HG02973 (cell line): ENCODE measurements at regions not wholly inside any gene's neighbourhood (a gene's known extent, or its start where the extent isn't known, plus 50 kb on each side); places are given as distances from the start of the nearest gene placed in this dataset.
"Not testable (repeated sequence)": the region's sequence is repeated elsewhere in the genome, so short reads cannot be mapped to it uniquely, and the experiment has no call there.

Experiments used
- ATAC-seq: cut with Tn5 transposase; IDR thresholded peaks from one replicate; pipeline ENCODE4 v1.9.1; 2021; ENCODE audit warnings: moderate library complexity; ENCODE audit not compliant: unreplicated experiment

DNA sequence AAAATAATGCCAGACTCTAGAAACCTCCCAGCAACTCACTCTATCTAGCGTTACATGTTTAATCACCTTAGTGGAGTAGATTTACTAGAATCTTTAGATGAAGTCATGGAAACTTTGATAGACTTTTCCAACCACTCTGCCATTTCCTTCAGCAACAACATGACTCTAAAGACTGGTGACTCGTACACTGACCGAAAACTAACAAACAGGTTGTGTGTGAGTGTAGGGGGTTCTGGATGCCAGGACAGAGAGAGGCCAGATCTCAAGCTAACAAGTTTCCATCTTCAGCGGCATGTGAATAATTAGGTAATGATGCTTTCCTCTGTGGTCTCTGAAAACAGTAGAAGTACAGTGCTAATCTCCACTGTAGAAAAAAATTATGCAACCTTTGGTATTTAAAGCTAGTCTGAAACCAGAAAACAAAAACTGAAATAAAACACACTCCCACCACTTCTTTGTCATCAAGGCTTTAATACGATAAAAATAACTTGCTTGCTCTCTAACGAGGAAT is 286.4 kb downstream of the PRDM5 start:
- ATAC-seq: no peak

DNA sequence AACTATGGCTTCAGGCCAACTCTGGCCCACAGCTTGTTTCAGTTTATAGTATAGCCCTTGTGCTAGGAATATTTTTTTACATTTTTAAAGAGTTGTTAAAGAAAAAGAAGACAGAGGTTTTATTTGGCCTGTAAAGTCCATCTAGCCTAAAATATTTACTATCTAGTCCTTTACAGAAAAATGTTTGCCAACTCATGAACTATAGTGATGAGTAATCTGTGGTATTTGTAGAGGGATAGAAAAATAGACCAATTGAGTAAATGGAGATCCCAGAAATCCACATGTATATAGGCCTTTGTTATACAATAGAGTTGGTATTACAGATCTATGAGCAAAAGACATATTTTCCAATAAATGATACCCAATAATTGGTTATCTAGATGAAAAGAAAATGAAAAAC is 288.7 kb downstream of the PRDM5 start:
- ATAC-seq: no peak

DNA sequence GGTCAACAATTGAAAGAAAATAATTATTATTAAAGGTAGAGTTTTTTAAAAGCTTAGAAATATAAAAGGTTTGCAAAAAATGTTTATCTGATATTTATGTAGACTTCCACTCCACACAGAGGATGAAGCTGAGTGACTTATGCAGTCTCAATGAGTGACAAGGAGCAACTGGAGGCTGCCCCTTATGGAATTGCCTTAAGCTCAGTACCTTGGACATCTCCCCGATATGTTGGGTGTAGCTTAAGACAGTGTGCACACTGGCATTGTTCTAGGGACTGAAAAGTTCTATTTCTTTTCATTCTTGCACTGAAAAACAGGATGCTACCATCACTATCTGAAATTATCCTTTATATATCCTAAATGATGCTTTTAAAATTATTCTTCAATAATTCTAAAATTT is 292.1 kb downstream of the PRDM5 start:
- ATAC-seq: no peak

DNA sequence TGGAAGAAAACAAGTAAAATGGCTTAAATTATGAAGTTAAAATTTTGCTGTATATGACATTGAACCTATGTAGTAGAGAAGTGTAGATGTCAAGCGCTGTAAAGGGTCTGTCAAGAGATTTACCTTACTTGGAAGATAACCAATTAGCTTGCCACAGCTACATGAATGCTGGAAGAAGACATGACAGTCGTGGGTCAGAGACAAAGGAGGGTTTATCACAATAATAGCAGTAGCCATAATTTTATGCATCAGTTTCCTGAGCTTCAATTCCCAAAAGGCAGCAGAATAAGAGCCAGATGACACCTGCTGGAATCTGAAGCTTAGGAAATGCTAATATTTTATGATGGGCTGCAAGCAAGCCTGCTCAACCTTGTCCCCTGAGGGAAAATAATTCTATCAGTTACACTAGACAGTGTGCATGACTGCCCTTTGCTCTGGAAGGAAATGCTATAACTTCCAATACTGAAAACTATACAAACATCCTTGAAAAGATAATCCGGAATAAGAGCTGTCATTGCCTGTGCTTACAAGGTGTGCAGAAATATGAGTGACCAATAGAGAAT is 292.9 kb downstream of the PRDM5 start:
- no peak for ATAC-seq

- no peak for ATAC-seq
These were observed 299.9 kb downstream of the PRDM5 start for GRCh38 chr4:120622601-120623000.

DNA sequence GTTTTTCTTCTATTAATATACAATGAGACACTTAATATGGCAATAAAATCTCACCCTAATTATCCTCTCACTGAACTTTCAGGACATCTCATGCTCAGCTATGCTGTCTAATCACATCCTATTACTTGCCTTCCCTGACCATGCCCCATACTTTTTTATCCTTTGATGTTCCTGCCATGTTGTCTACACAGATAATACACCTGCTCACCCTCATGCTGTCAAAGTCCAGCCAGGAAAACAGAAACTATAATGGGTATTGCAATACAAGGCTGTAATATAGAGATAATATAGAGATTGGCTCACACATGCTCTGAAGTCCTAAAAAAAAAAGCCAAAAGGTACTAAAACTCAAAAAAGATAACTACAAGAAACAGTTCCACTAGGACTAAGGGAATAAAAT is 305.4 kb downstream of the PRDM5 start:
- ATAC-seq: no peak

DNA sequence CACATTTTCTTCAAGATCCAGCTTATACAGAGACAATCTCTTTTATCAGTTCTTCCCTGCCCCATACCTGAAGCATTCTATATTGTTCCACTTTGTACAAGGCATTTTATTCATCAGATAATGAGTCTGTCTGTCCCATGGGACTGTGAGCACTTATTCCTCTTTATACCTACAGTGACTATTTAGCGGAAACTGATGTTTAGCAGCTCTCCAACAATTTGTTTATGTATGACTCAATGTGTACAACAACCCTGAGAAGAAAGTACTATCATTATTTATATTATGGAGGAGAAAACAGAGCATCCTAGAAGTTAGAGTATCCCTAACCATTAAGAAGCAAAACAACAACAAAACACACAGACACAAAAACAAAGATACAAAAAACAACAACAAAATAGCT is 306.5 kb downstream of the PRDM5 start:
- ATAC-seq: no peak

DNA sequence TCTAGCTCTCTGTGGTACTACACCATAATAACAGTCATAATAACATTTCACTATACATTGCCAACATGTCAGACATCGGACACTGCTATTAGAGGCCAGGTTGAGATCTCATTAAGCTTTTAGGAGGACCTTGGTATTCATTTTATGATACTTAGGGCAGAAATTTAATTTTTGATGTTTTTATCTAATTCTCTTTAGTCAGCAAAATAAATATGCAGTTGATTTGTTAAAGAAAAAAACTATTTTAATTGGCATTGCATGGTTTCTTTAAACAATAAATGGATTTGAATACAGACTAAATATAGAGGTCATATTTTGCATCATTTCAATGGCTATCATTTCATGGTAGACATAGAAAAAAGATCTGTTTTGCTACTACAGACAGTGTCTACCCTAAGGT is 308.7 kb downstream of the PRDM5 start:
- no peak for ATAC-seq

DNA sequence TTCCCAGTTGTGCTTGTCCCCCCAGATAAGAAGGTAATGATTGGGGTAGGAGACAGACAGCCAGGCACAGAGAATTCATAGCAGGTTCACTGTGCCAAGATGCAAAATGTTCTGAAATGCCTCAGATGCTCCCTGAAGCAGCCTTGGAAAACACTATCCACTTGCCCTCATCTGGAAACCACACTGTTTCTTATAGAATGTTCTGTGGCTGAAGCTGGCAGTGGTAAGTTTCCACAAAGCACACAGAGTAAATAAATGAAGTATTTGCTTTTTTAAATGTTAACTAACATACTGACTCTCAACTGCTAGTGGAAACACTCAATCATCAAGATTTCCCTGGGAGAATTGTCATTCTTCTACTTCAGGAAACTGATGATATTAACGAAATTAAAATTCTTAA is 311.4 kb downstream of the PRDM5 start:
- no peak for ATAC-seq

DNA sequence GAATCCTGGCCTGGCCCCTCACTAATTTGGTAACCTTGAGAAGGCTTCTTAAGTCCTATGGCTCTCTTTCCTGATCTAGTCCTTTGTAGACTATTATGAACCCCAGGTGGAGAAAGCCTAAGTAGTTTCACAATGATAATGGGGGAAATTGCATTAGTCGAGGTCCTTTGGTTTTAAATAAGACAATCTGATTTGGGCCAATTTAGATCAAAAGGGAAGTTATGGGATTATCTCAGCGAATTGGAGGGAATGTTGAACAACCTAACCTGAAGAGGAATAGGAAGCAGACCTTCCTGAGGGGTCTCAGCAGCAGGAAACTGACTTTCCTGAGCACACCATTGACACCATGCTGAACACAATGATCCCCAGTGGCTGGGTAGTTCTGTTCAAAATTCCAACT is 331.5 kb downstream of the PRDM5 start:
- ATAC-seq: no peak

DNA sequence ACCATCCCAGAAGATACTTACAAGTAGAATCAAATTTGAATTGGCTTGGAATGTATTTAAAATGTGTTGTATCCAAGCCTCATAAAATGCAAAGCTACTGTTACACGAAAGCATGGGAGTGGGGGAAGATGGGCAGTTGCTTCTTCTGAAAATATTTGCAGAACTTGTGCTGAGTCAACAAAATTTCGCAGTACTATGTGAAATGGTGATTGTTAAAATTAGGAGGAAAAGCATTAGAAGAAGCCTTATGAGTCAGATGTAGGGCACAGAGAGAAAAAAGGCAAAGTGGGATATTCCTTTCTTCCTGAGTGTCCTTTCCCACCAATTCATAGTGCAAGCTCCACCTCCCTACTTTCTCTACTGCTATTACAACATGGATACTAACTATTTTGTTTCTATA is 332.7 kb downstream of the PRDM5 start:
- no peak for ATAC-seq

GRCh38 chr4:120568731-120569130 is 353.8 kb downstream of the PRDM5 start:
- no peak for ATAC-seq

DNA sequence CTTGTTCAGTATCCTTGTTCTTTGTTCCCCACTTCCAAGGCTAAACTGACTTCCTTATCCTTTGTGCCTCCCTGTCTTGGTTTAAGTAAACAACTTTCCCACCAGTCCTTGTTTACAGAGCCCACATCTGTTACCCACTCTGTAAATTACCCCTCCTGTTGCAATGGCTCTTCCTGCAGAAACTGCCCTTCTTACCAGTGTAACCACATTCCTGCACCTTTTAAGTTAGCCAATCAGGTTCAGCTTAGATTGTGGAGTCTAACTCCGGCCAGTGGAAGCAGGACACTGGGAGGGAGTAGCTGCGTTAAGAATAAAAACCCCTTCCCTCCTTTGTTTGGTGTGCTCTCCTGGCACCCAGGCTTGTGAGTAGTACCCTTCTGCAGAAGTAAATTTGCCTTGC is 360.9 kb downstream of the PRDM5 start:
- ATAC-seq: no peak

DNA sequence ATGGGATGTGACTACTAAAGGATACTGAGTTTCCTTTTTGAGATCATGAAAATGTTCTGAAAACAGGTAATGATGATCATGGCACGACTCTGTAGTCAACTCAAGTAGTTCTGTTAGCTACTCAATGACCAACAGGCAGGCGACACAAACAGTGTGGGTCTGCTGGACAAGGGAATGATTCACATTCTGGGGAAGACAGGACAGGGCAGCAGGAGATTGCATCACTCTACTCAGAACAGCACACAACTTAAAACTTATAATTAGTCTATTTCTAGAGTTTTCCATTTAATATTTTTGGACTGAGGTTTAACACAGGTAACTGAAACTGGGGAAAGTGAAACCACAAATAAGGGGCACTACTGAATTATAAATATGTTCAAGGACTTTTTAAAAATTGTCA is 365.2 kb downstream of the PRDM5 start:
- ATAC-seq: no peak

DNA sequence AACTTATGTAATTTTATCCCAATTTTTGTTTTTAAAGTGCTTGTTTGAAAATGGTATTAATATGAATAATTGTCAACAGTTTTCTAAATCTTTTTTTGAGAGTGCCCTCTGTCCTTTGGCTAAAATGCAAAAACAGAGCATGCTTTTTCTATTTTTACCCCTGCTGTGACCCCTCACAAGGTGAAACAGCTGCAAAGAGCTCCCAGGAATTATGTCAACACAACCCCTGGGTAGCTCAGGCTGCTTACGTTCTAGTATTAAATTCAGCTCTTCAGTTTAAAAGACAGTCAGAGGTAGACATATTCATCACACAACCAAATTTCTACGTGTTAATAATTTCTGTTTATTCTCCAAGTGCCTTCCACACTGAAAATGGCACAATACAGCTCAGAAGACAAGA is 367.5 kb downstream of the PRDM5 start:
- ATAC-seq: no peak

DNA sequence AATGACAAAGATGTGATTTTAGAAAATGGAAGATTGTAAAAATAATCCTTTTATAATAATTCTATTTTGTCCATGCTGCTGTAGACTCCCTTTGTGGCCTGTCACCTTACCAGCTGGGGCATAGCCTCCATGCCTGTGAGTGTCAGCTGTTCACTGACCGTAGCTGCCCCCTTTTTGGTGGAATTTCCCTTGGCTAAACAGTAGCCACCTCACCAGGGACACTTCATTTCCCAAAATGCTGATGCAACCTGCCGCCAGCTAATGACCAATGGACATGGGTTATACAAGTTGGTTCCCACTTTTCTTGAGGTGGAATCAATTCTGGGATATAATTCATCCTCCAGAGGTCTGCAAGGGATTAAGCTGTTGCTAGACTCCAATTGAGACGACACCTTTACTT is 368.4 kb downstream of the PRDM5 start:
- ATAC-seq: no peak

GRCh38 chr4:120550624-120551220 is 371.8 kb downstream of the PRDM5 start:
- ATAC-seq: not testable (repeated sequence)

GRCh38 chr4:120549011-120549570 is 373.4 kb downstream of the PRDM5 start:
- no peak for ATAC-seq

- ATAC-seq: no peak
These were observed 377.1 kb downstream of the PRDM5 start for GRCh38 chr4:120545391-120545790.

DNA sequence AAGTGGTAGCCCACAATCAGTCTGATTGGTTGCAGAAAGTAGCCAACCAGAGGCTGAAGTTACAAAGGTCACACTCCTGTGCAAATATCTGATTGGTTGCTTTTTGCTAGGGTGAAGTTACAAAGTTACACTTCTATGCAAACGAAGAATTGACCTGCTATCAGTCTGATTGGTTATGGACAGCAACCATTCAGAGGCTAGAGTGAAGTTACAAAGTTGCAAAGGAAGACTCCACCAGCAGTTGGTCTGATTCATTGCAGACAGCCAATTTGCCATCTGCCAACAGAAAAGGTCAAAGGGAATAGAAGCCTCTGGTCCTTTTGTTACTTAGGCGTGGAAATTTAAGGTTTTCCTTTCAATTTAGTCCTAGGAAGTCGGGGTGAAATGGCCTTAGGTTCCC is 377.7 kb downstream of the PRDM5 start:
- ATAC-seq: no peak

GRCh38 chr4:120540625-120541024 is 381.9 kb downstream of the PRDM5 start:
- no peak for ATAC-seq

- ATAC-seq: no peak
These were observed 385.6 kb downstream of the PRDM5 start for GRCh38 chr4:120536884-120537283.

GRCh38 chr4:120528428-120528827 is 394.1 kb downstream of the PRDM5 start:
- ATAC-seq: no peak
